Stomach (tissue), 8 donors: ENCODE measurements at regions not wholly inside any gene's neighbourhood (a gene's known extent, or its start where the extent isn't known, plus 50 kb on each side); places are given as distances from the start of the nearest gene placed in this dataset.

ENCODE experiments used
- DNase-seq, 2 donors: peaks; one replicate each; pipeline versions ENCODE4 v3.0.0 to v3.0.0-alpha.2; 2013 to 2019
- H3K27ac ChIP-seq, 5 donors: fragments of 200-600 bp in 4 of 5; sonication (generic) in 4 of 5; one replicate each; pipeline ENCODE4 v1.5.1; 2013 to 2019; ENCODE audit warnings: mild to moderate bottlenecking in 1 of 5, moderate library complexity in 1 of 5
- H3K27me3 ChIP-seq, 3 donors: fragments of 200-600 bp; sonication (generic); one replicate each; pipeline ENCODE4 v1.5.1; 2017 to 2019; ENCODE audit warnings: mixed run types in 1 of 3
- H3K36me3 ChIP-seq, 4 donors: fragments of 200-600 bp; sonication (generic); 1 replicate in 3 of 4; 2 replicates in 1 of 4; pipeline ENCODE4 v1.5.1; 2016 to 2019
- H3K4me1 ChIP-seq, 4 donors: fragments of 200-600 bp; sonication (generic); one replicate each; pipeline ENCODE4 v1.5.1; 2016 to 2019
- H3K4me3 ChIP-seq, 4 donors: fragments of 200-600 bp; sonication (generic) in 3 of 4; one replicate each; pipeline ENCODE4 v1.5.1; 2016 to 2019; ENCODE audit warnings: mild to moderate bottlenecking in 1 of 4
- H3K9me3 ChIP-seq, 4 donors: fragments of 200-600 bp; sonication (generic); one replicate each; pipeline ENCODE4 v1.5.1; 2016 to 2019
- CTCF ChIP-seq, 7 experiments: fragments of 450-650 bp in 4 of 7; fragments of 200-600 bp in 3 of 7; sonication (generic) in 3 of 7; IDR thresholded peaks; one replicate each; pipeline ENCODE4 v1.5.1; 2016 to 2019; ENCODE audit warnings: antibody characterized with exemption in 7 of 7, control low read depth in 2 of 7, mild to moderate bottlenecking in 1 of 7
- EP300 ChIP-seq: sonication (generic); formaldehyde crosslinking; IDR thresholded peaks from one replicate; pipeline ENCODE4 v1.6.1; 2017; ENCODE audit warnings: antibody characterized with exemption
- POLR2A ChIP-seq, 4 donors: fragments of 450-650 bp; IDR thresholded peaks; one replicate each; pipeline ENCODE4 v1.6.1; 2016; ENCODE audit warnings: antibody characterized with exemption in 4 of 4, control low read depth in 2 of 4, mild to moderate bottlenecking in 1 of 4, moderate library complexity in 1 of 4
- POLR2AphosphoS5 ChIP-seq, 3 donors: sonication (generic); formaldehyde crosslinking; IDR thresholded peaks; one replicate each; pipeline ENCODE4 v1.6.1; 2016; ENCODE audit warnings: antibody characterized with exemption in 3 of 3
- WGBS, 5 donors: extraction: QIAGEN DNeasy Blood & Tissue Kit in 3 of 5; methylation state at CpG; one replicate each; pipeline versions ENCODE4 v1.1.5 to v1.1.7; 2013 to 2018; 5-methylcytosine and 5-hydroxymethylcytosine counted together
- intact Hi-C: fragments of 100-400 bp; cut with DNase I; formaldehyde crosslinking; loops from one replicate; pipeline ENCODE4 v1.15.1; 2023; ENCODE audit warnings: low total_unique reads
- donor health status: healthy with polysubstance abuse.
- donor health status: Bipolar disorder and iron deficiency.
- donor health status: healthy.

- TF ChIP-seq POLR2A (IDR thresholded peaks at IDR 0.05) (no peak), CTCF (IDR thresholded peaks at IDR 0.05) (no peak), POLR2AphosphoS5 (IDR thresholded peaks at IDR 0.05) (no peak), EP300 (no peak)
- H3K36me3 ChIP-seq = no peaks in the 10 kb centered on the region
- WGBS, 5 donors = 86 to 98% (median 95%) methylated on average over 3 of the region's 3 CpGs
- H3K27ac ChIP-seq = no peak overlapping the region
- H3K9me3 ChIP-seq = no peaks in the 10 kb centered on the region
- no peaks in the 10 kb centered on the region for H3K27me3 ChIP-seq
- H3K4me3 ChIP-seq = no peak overlapping the region
- no peak for DNase-seq
- H3K4me1 ChIP-seq = peaks cover 6 to 22% (median 17%) of the 10 kb centered on the region in 4 donors
- intact Hi-C loops = no loop called here
These were observed 398.7 kb downstream of the SHQ1 start for GRCh38 chr3:72449551-72449950.

DNA sequence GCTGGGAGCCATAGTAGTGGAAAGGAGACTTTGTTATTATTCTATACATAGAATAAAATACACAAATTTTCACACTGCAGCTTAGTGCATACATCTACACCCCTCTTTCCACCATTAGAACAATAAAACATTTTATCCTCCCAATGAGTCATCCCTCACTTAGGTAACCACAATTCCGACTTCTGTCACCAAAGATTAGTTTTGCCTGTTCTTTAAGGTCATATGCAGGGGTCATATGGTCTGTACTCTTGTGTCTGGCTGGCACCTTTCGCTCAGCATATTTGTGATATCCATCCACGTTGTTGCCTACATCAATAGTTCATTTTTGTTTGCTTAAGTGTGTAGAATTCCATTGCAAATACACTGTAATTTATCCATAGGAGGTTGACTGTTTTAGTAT is 399.4 kb downstream of the SHQ1 start:
- WGBS, 5 donors = 65 to 76% (median 69%) methylated on average over 3 of the region's 3 CpGs

GRCh38 chr3:72448375-72448823 is 399.8 kb downstream of the SHQ1 start:
- Histone ChIP-seq H3K36me3 (no peaks in the 10 kb centered on the region), H3K9me3 (no peaks in the 10 kb centered on the region), H3K27ac (no peak overlapping the region), H3K27me3 (no peaks in the 10 kb centered on the region), H3K4me1 (peaks cover 6 to 34% (median 23%) of the 10 kb centered on the region in 4 donors), H3K4me3 (no peak overlapping the region)
- DNase-seq = no peak
- intact Hi-C loops = no loop called here
- WGBS, 5 donors = 90 to 95% (median 91%) methylated on average over 8 of the region's 8 CpGs
- no peak for TF ChIP-seq POLR2AphosphoS5 (IDR thresholded peaks at IDR 0.05)
- TF ChIP-seq CTCF (IDR thresholded peaks at IDR 0.05) = no peak
- no peak for TF ChIP-seq POLR2A (IDR thresholded peaks at IDR 0.05)
- TF ChIP-seq EP300 = no peak

More for the DNA sequence above, 399.4 kb downstream of the SHQ1 start:
- H3K36me3 ChIP-seq = no peaks in the 10 kb centered on the region
- no peaks in the 10 kb centered on the region for H3K9me3 ChIP-seq
- no peaks in the 10 kb centered on the region for H3K27me3 ChIP-seq
- H3K4me1 ChIP-seq = peaks cover 6 to 29% (median 20%) of the 10 kb centered on the region in 4 donors
- TF ChIP-seq POLR2A (IDR thresholded peaks at IDR 0.05) (no peak), EP300 (no peak), POLR2AphosphoS5 (IDR thresholded peaks at IDR 0.05) (no peak), CTCF (IDR thresholded peaks at IDR 0.05) (no peak)
- DNase-seq = no peak
- intact Hi-C loops = no loop called here
- H3K4me3 ChIP-seq = no peak overlapping the region
- H3K27ac ChIP-seq = no peak overlapping the region

GRCh38 chr3:72447059-72447946 is 400.9 kb downstream of the SHQ1 start:
- Histone ChIP-seq H3K9me3 (no peaks in the 10 kb centered on the region), H3K4me3 (peak overlapping the region; percentile 57 to 89 (median 82)), H3K36me3 (no peaks in the 10 kb centered on the region), H3K4me1 (peaks cover 6 to 45% (median 28%) of the 10 kb centered on the region in 4 donors), H3K27me3 (no peaks in the 10 kb centered on the region), H3K27ac (peak overlapping the region; percentile 78 to 95 (median 91))
- peak; percentile 95 to 98 for DNase-seq
- intact Hi-C loops = no loop called here
- WGBS, 5 donors = 9 to 34% (median 15%) methylated on average over 19 to 94 of the region's 97 CpGs
- TF ChIP-seq CTCF (IDR thresholded peaks at IDR 0.05) (no peak), EP300 (no peak), POLR2A (IDR thresholded peaks at IDR 0.05) (no peak), POLR2AphosphoS5 (IDR thresholded peaks at IDR 0.05) (peak in 1 of 3 donors; percentile 40)
